MM.1S (cell line): ENCODE measurements at regions not wholly inside any gene's neighbourhood (a gene's known extent, or its start where the extent isn't known, plus 50 kb on each side); places are given as distances from the start of the nearest gene placed in this dataset.

Source experiments
- DNase-seq: peaks from one replicate; pipeline ENCODE4 v3.0.0-alpha.2; 2015
- H2AFZ ChIP-seq: fragments of 300-600 bp; sonication (generic); 2 replicates; pipeline ENCODE4 v1.6.0; 2016; ENCODE audit warnings: antibody characterized with exemption, low read length
- H3F3A ChIP-seq: fragments of 300-600 bp; sonication (generic); 2 replicates; pipeline ENCODE4 v1.6.1; 2016; ENCODE audit warnings: mild to moderate bottlenecking, antibody characterized with exemption, low read length, moderate library complexity, mixed read lengths; ENCODE audit not compliant: insufficient read depth
- H3K27ac ChIP-seq: fragments of 300-600 bp; sonication (generic); 2 replicates; pipeline ENCODE4 v1.5.1; 2016; ENCODE audit warnings: mild to moderate bottlenecking, low read length
- H3K27me3 ChIP-seq: fragments of 300-600 bp; sonication (generic); replicated peaks from 2 replicates; pipeline ENCODE4 v1.6.0; 2016; ENCODE audit warnings: low read length; ENCODE audit not compliant: insufficient read depth
- H3K36me3 ChIP-seq: fragments of 300-600 bp; sonication (generic); replicated peaks from 2 replicates; pipeline ENCODE4 v1.6.1; 2016; ENCODE audit warnings: mild to moderate bottlenecking, low read length, mixed read lengths; ENCODE audit not compliant: insufficient read depth
- H3K4me1 ChIP-seq: fragments of 300-600 bp; sonication (generic); 2 replicates; pipeline ENCODE4 v1.6.1; 2016; ENCODE audit warnings: low read length, mixed read lengths
- H3K4me2 ChIP-seq: fragments of 300-600 bp; sonication (generic); 2 replicates; pipeline ENCODE4 v1.6.0; 2016; ENCODE audit warnings: low read depth, low read length
- H3K4me3 ChIP-seq: fragments of 300-600 bp; sonication (generic); 2 replicates; pipeline ENCODE4 v1.5.1; 2016; ENCODE audit warnings: low read length, mixed read lengths
- H3K79me2 ChIP-seq: fragments of 300-600 bp; sonication (generic); 2 replicates; pipeline ENCODE4 v1.6.1; 2016; ENCODE audit warnings: mixed run types, low read length, mixed read lengths
- H3K9ac ChIP-seq: fragments of 300-600 bp; sonication (generic); 2 replicates; pipeline ENCODE4 v1.6.1; 2016; ENCODE audit warnings: low read length, mixed read lengths
- H3K9me2 ChIP-seq: fragments of 300-600 bp; sonication (generic); replicated peaks from 2 replicates; pipeline ENCODE4 v1.6.1; 2016; ENCODE audit warnings: mild to moderate bottlenecking, low read length, mixed read lengths; ENCODE audit not compliant: insufficient read depth
- H3K9me3 ChIP-seq: fragments of 300-600 bp; sonication (generic); replicated peaks from 2 replicates; pipeline ENCODE4 v1.6.1; 2016; ENCODE audit warnings: mild to moderate bottlenecking, low read length, mixed read lengths; ENCODE audit not compliant: insufficient read depth
- H4K20me1 ChIP-seq: fragments of 300-600 bp; sonication (generic); 2 replicates; pipeline ENCODE4 v1.6.1; 2016; ENCODE audit warnings: mild to moderate bottlenecking, low read length, moderate library complexity, mixed read lengths; ENCODE audit not compliant: insufficient read depth
- EZH2 ChIP-seq: fragments of 300-600 bp; sonication (generic); optimal IDR thresholded peaks from 2 replicates; pipeline ENCODE3; 2017; ENCODE audit warnings: low read depth, mild to moderate bottlenecking, antibody characterized with exemption, low read length, mixed read lengths
- EZH2phosphoT487 ChIP-seq: fragments of 300-600 bp; sonication (generic); IDR thresholded peaks from 2 replicates; pipeline ENCODE4 v1.6.1; 2018; ENCODE audit warnings: antibody characterized with exemption, low read length
- TF ChIP-seq, protein P1 (sequence below): fragments of 300-600 bp; sonication (generic); IDR thresholded peaks from 2 replicates; pipeline ENCODE4 v1.5.1; 2016; ENCODE audit warnings: antibody characterized with exemption, low read length, mixed read lengths

DNA sequence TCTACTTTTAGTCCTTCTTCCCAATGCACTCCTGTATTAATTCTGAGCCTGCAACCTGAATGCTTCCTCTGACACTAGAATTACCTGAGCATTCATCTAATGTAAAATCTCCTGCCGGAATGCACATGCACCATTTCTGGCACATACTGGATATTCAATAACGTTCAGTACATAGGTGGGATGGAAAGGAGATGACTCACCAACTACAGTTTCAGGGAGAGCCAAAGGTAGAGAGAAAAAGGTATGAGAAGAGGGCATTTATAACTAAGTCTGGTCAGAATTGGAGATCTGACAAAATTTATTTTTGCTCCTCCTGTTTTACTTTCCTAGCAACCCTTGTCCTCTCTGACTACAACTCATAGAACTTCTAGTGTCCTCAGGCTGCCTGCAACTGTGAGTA, 1954.1 kb upstream of the CELF4 start:
- DNase-seq, result no peak
- no peaks in the 10 kb centered on the region for H3K9me2 ChIP-seq
- no peaks in the 10 kb centered on the region for H3K36me3 ChIP-seq
- no peak overlapping the region for H3K27ac ChIP-seq
- H3K9ac ChIP-seq, result no peak overlapping the region
- no peaks in the 10 kb centered on the region for H3K4me1 ChIP-seq
- no peaks in the 10 kb centered on the region for H3K9me3 ChIP-seq
- H3K27me3 ChIP-seq, result no peaks in the 10 kb centered on the region
- H3K4me3 ChIP-seq, result no peak overlapping the region
- H2AFZ ChIP-seq, result no peak overlapping the region
- no peaks in the 10 kb centered on the region for H3F3A ChIP-seq
- TF ChIP-seq, protein P1, sequence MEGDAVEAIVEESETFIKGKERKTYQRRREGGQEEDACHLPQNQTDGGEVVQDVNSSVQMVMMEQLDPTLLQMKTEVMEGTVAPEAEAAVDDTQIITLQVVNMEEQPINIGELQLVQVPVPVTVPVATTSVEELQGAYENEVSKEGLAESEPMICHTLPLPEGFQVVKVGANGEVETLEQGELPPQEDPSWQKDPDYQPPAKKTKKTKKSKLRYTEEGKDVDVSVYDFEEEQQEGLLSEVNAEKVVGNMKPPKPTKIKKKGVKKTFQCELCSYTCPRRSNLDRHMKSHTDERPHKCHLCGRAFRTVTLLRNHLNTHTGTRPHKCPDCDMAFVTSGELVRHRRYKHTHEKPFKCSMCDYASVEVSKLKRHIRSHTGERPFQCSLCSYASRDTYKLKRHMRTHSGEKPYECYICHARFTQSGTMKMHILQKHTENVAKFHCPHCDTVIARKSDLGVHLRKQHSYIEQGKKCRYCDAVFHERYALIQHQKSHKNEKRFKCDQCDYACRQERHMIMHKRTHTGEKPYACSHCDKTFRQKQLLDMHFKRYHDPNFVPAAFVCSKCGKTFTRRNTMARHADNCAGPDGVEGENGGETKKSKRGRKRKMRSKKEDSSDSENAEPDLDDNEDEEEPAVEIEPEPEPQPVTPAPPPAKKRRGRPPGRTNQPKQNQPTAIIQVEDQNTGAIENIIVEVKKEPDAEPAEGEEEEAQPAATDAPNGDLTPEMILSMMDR, result no peak
- TF ChIP-seq EZH2phosphoT487 (no peak), EZH2 (no peak)
- no peaks in the 10 kb centered on the region for H4K20me1 ChIP-seq
- H3K79me2 ChIP-seq, result no peaks in the 10 kb centered on the region
- H3K4me2 ChIP-seq, result no peak overlapping the region

DNA sequence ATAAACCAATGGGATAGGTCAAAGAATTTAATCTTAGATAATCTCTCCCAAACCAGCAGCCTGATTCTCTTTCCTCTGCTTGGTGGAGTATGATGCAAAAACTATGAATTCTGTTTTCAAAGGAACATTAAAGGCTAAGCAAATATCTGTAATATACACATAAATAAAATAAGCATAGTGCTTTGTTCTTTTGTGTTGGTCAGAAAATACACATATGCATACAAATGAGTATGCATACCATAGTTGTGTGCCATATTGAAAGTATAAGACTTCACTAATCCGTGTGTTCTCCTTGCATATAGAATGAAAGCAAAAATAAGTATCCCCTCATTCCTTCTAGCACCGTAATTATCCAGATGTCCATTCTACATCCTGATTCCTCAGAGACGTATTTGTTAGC, 1949.7 kb upstream of the CELF4 start:
- H3K4me2 ChIP-seq, result no peak overlapping the region
- H4K20me1 ChIP-seq, result no peaks in the 10 kb centered on the region

DNA sequence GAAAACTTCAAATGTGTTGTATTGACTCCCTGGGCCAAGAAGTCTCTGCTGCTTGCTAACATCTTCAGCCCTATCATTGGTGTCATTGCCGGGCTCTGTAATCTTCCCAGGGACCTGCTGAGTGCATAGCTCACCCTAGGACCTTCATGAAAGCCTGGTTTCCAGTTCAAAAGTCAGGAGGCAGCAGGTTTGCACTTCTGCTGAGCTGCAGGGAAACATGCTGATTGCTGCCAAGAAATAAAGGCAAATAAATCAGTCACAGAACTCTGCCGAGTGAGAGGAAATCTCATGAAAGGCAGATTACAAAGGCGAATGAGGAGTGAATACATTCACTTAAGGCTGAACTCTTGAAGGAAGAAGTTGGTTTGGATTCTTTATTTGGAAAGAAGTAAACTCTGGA, 1947.6 kb upstream of the CELF4 start:
- no peak overlapping the region for H3K4me2 ChIP-seq
- H2AFZ ChIP-seq, result no peak overlapping the region
- H3K9ac ChIP-seq, result no peak overlapping the region
- no peaks in the 10 kb centered on the region for H3K9me2 ChIP-seq
- no peaks in the 10 kb centered on the region for H3K79me2 ChIP-seq
- no peak overlapping the region for H3K27ac ChIP-seq
- no peaks in the 10 kb centered on the region for H3K9me3 ChIP-seq
- H3K4me1 ChIP-seq, result no peaks in the 10 kb centered on the region
- no peaks in the 10 kb centered on the region for H4K20me1 ChIP-seq
- no peak for TF ChIP-seq EZH2
- TF ChIP-seq EZH2phosphoT487, result no peak
- TF ChIP-seq, protein P1, result no peak
- no peaks in the 10 kb centered on the region for H3K27me3 ChIP-seq
- H3K4me3 ChIP-seq, result no peak overlapping the region
- no peaks in the 10 kb centered on the region for H3F3A ChIP-seq
- H3K36me3 ChIP-seq, result no peaks in the 10 kb centered on the region
- DNase-seq, result no peak

More for the DNA sequence above, 1949.7 kb upstream of the CELF4 start:
- H3K27ac ChIP-seq, result no peak overlapping the region
- no peaks in the 10 kb centered on the region for H3K79me2 ChIP-seq
- no peaks in the 10 kb centered on the region for H3K36me3 ChIP-seq
- no peaks in the 10 kb centered on the region for H3K27me3 ChIP-seq
- H2AFZ ChIP-seq, result no peak overlapping the region
- TF ChIP-seq EZH2 (no peak), EZH2phosphoT487 (no peak)
- TF ChIP-seq, protein P1, result no peak
- no peak for DNase-seq
- H3K9me2 ChIP-seq, result no peaks in the 10 kb centered on the region
- no peak overlapping the region for H3K9ac ChIP-seq
- H3K4me3 ChIP-seq, result no peak overlapping the region
- no peaks in the 10 kb centered on the region for H3K4me1 ChIP-seq
- H3F3A ChIP-seq, result no peaks in the 10 kb centered on the region
- H3K9me3 ChIP-seq, result no peaks in the 10 kb centered on the region
